NCI-H748 (cell line): ENCODE measurements at regions not wholly inside any gene's neighbourhood (a gene's known extent, or its start where the extent isn't known, plus 50 kb on each side); places are given as distances from the start of the nearest gene placed in this dataset.
A peak's percentile ranks its signal among the peaks of the same experiment; 100 is the strongest.
"Not testable (repeated sequence)": the region's sequence is repeated elsewhere in the genome, so short reads cannot be mapped to it uniquely, and the experiment has no call there.

Source experiments
- DNase-seq: peaks from one replicate; lab custom pipeline; 2025; ENCODE audit not compliant: unreplicated experiment; lab: John Stamatoyannopoulos, UW

DNA sequence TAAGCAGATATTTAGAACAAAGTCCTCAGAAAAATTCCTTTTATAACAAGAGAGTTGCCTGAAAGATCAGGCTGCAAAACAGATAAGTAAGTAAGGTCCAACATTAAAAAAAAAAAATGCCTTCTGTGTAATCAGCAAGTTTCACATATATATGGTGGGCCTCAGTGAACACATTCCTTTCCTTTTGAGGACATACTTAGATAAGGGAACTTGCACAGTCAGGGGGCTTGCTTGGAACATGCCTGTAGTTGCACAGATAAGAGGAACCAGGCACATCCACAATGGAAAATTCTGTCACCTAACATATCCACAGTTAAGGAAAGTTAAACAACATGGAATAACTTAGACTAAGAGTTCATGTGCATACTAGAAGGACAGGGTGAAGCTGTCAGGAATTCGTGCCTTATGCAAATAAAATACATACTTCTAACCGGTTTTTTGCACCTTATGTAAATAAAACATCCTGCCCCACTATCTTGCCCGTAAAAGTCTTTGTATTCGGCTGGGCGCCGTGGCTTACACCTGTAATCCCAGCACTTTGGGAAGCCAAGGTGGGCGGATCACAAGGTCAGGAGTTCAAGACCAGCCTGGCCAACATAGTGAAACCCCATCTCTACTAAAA lies 257.3 kb downstream of the ZNF33B start:
- DNase-seq, result no peak

DNA sequence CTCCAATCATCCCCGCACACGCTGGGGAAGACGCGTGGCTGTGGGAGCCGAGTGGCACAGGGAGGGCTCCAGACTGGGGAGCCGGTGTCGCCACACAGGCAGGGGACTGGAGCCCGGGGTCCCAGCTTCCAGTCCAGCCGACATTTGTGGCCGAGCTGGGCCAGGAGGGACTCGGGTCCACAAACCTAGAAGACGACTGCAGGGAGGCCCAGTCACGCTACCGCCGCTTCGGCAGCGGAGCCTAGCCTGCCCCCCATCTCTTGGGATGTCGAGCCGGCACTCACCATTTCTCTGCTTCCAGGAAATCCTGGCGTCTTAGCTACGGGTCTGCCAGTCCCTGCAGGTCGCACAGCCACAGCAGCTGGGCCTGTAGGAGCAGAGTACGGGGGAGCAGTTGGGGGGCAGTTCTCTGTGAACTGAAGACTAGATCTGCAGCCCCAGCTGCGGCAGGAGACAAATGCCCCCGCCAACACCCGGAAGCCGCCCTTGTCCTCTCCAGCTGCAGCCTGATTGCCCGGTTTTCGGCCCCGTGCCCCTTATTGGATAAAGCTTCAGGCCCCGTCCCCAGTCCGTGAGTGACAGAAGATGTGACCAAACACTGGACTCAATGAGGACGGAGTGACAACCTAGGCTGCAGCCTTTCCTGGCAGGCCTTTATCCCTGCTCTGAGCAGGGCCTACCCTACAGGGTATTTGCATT lies 270.7 kb downstream of the ZNF33B start:
- DNase-seq, result peak; percentile 63

DNA sequence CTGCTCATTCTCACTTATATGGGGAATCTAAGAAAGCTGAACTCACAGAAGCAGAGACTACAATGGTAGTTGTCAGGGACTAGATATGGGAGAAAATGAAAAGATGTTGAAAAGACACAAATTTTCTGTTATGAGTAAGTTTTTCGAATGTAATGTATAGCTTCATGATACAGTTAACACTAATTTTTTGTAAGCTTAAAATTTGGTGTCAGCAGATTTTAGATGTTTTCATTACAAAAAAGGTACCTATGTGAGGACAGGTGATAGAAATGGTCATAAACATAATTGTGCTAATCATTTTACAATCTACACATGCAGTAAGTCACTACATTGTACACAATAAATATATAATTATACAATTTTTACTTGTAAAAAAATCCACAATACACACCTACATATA lies 286.6 kb downstream of the ZNF33B start:
- DNase-seq, result no peak

DNA sequence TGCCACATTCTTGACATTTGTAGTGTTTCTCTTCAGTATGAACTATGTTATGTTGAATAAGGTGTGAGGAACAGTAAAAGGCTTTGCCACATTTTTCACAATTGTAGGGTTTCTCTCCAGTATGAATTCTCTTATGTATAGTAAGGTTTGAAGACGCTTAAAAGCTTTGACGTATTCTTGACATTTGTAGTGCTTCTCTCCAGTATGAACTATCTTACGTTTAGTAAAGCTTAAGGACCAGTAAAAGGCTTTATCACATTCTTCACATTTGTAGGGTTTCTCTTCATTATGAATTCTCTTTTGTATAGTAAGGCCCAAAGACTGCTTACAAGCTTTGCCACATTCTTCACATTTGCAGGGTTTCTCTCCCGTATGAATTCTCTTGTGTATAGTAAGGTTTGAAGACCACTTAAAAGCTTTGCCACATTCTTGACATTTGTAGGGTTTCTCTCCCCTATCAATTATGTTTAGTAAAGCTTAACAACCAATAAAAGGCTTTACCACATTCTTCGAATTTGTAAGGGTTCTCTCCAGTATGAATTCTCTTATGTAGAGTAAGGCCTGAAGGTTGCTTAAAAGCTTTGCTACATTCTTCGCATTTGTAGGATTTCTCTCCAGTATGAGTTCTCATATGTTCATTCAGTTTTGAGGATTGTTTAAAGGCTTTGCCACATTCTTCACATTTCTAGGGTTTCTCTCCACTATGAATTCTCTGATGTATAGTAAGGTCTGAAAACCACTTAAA lies 301.6 kb downstream of the ZNF33B start:
- not testable (repeated sequence) for DNase-seq

DNA sequence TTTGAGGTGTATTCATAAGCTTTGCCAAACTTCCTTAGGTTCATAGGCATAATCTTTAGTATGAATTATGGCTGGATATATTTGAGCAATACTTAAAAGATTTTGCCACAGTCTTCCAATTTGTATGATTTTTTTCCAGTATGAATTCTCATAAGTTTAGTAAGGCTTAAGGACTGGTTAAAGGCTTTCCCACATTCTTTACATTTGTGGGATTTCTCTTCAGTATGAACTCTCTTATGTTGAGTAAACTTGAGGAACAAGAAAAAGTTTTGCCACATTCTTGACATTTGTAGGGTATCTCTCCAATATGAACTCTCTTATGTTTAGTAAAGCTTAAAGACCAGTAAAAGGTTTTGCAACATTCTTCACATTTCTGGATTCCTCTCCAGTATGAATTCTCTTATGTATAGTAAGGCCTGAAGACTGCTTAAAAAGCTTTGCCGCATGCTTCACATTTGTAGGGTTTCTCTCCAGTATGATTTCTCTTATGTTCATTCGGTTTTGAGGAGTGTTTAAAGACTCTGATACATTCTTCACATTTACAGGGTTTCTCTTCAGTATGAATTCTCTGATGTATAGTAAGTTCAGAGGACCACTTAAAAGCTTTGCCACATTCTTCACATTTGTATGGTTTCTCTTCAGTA lies 302.6 kb downstream of the ZNF33B start:
- not testable (repeated sequence) for DNase-seq

DNA sequence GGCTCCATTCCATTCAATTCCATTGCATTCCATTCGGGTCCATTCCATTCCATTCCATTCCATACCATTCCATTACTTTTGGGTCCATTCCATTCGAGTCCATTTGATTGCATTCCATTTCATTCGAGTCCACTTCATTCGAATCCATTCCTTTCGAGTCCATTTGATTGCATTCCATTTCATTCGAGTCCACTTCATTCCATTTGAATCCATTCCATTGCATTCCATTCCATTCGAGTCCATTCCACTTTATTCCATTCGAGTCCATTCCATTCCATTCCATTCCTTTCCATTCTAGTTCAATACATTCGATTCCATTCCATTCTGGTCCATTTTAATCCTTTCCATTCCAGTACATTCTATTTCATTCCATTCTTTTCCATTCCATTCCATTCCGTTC lies 334.0 kb downstream of the ZNF33B start:
- no peak for DNase-seq

DNA sequence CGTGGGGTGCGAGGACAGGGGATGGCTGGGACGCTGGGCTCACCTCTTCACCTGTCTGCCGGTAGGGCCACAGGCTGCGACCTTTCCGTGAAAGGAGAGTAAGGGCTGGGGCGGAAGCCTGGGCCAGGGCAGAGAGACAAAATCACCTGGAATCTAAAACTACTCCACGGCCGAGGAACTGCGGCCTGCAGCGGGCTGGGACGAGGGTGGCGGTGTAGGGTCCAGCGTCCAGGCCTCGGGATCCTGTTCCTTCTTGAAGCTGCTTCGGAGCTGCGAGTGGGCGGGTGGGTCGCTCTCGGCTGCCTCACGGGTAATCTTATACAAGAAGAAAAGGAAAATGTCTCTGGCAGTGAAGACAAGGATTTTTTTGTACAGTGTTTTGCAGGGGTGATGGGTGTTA lies 356.5 kb downstream of the ZNF33B start:
- not testable (repeated sequence) for DNase-seq

DNA sequence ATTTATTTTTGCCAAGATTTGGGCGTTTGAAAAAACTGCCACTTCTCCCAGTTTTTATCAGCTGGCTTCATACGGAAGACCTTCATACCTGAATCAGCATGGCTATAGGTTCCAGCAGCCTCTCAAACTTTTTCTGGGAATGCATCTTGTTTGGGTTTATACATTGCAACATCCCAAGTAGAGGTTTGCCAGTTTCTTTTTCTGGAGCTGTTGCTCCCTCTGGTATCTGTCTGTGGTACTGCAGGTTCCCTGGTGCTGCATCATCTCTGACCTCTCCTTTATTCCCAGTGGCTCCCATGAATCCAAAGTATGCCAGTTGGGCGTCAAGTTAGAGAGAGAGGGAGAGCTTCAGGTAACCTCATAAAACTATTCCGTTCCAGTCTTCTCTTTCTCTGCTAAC lies 368.6 kb downstream of the ZNF33B start:
- not testable (repeated sequence) for DNase-seq

DNA sequence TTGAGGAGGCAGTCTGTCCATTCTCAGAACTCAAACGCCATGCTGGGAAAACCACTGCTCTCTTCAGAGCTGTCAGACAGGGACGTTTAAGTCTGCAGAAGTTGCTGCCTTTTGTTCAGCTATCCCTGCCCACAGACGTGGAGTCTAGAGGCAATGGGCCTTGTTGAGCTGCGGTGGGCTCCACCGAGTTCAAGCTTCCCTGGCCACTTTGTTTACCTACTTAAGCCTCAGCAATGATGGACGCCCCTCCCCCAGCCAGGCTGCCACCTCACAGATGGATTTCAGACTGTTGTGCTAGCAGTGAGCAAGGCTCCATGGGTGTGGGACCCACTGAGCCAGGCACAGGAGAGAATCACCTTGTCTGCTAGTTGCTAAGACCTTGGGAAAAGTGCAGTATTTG lies 375.1 kb downstream of the ZNF33B start:
- DNase-seq, result not testable (repeated sequence)

DNA sequence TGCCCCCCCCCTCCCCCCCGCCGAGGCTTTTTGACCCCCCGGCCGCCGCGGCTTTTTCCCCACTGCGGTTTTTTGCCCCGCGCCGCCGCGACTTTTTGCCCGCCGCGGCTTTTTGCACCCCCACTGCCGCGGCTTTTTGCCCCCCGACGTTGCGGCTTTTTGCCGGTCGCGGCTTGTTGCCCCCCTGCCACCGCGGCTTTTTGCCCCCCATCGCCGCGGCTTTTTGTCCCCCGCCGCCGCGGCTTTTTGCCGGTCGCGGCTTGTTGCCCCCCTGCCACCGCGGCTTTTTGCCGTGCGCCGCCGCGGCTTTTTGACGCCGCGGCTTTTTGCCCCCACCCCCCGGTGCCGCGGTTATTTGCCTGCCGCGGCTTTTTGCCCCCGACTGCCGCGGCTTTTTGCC lies 395.4 kb downstream of the ZNF33B start:
- peak; percentile 0 for DNase-seq

DNA sequence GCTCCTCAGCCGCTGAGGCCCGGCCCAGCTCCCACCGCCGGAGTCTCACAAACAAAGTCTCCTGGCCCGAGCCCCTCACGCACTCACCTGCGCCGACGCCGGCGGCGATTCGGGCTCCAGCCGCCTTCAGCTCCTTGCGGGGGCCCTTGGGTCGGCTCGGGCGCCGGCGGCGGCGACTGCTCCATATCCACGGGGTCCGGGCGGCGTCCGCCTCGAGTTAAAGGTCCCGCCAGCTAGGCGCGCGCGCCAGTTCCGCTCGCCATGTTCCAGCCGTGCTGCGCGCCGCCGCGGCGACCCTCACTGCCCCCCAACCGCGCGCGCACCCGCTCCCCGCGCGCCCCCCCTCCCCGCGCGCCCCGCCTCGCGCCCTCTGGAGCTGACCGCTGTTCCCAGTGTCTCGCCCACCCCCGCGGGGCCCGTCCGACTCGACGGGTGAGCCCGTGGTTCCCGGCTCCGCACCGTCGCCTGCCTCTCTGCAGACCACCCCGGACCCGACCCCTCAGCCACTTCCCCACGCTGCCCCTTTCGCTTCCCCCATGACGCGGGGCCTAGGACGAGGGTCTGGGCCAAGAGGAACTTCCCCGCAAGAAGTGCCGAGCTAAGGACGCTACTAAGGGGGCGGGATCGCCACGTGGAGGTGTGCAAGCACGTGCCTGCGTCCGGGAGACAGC lies 396.1 kb downstream of the ZNF33B start:
- DNase-seq, result no peak

DNA sequence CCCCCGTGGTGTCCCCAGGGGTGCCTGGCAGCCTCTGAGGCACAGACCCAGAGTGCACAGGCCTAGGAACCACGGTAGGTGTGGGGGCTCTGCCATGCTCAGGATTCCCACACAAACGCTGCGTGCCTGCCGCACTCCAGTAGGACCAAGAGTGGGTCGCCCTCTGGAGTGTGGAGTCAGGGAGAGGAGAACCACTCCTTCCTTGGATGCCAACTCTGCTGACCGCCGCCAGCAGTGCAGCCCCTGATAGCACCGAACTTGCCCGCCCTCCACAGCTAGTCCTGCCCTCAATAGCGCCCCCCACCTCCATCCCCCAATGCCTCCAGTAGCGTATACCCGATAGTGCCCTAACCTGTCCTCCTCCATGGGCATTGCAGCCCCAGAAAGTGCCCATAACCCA lies 402.0 kb downstream of the ZNF33B start:
- DNase-seq, result not testable (repeated sequence)

DNA sequence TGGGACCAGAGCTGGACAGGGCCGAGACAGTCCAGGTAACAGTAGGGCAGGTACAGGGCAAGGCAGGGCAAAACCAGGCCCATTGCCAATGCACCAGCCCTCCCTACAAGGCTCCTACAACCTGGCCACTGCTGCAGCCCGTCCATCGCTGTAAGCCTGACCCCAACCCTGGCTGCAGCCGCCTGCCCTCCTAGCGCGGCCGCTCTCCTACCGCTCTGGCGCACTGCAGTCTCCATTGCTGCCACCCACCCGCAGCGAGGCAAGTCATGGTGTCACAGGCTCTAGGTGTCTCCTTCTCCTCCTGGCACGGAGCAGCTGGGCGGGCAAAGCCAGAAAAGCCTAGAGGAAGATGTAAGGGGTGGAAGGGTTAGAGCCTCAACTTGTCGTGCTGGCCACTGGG lies 402.6 kb downstream of the ZNF33B start:
- DNase-seq, result not testable (repeated sequence)

DNA sequence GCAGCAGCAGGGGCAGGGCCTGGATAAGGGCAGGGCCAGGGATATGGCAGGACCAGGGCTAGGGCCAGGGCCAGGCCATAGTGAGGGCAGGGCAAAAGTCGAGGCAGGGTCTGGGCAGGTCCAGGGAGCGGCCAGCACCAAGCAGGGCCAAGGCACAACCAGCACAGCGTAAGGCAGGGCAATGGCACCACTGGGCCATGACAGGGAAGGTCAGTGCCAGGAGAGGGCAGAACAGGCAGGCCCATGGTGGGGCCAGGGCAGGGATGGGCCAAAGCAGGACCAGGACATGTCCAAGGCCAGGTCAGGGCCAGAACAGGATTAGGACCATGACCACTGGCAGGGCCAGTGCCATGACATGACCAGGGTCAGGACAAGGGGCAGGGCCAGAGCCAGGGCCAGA lies 403.1 kb downstream of the ZNF33B start:
- DNase-seq, result not testable (repeated sequence)

DNA sequence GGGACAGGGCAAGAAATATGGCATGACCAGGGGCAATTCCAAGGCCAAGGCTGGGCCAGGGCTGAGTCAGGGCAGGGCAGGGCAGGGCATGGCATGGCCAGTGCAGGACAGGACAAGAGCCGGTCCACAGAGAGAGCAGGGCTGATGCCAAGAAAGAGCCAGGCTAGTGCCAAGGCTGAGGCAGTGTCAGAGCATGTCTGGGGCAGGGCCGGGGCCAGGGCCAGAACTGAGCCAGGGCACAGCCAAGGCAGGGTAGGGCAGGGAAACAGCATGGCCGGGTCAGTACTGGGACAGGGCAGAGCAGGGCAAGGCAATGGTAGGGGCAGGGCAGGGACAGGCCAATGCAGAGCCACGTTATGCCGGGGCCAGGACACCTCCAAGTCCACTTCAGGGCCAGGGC lies 403.9 kb downstream of the ZNF33B start:
- DNase-seq, result not testable (repeated sequence)

DNA sequence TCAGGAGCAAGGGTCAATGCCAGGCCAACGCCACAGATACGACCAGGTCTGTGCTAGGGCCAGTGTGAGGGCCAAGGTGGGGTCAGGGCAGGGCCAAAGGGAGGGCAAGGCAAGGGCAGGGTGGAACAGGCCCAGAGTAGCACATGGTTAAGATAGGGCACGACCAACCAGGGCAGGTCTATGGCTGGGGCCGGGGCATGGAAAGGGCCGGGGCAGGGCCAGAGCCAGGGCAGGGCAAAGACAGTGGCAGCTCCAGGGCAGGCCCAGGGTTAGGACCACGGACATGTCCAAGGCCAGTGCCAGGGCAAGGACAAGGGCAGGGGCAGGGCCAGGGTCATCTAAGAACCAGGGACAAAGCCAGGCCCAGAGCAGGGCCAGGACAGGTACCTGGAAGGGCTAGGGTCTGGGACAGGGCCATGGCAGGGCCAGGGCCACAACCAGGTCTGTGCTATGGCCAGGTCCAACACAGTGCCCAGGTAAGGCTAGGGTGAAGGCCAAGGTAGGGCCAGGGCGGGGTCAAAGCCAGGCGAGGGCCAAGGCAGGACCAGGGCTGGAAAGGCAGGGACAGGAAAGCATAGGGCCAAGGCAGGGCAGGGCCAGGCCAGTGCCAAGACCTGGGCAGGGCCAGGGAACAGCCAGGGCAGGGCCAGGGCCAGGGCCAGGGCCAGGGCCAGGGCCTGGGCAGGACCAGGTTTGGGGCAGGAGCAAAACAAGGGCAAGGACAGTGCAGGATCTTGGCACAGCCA lies 404.7 kb downstream of the ZNF33B start:
- DNase-seq, result not testable (repeated sequence)

DNA sequence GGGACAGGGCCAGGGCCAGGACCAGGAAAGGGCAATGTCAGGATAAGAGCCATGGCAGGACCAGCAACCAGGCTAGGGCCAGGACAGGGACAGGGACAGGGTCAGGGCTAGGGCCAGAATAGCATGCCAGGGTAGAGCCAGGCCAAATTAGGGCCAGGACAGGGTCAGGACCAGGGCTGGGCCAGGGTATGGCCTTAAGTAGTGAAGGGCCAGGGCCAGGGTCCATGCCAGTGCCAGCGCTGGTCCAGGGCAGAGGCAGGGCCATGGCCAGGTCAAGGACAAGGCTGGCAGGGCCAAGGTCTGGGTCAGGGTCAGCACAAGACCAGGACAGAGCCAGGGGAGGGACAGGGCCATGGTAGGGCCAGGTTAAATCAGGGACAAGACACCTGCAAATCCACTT lies 405.4 kb downstream of the ZNF33B start:
- not testable (repeated sequence) for DNase-seq

DNA sequence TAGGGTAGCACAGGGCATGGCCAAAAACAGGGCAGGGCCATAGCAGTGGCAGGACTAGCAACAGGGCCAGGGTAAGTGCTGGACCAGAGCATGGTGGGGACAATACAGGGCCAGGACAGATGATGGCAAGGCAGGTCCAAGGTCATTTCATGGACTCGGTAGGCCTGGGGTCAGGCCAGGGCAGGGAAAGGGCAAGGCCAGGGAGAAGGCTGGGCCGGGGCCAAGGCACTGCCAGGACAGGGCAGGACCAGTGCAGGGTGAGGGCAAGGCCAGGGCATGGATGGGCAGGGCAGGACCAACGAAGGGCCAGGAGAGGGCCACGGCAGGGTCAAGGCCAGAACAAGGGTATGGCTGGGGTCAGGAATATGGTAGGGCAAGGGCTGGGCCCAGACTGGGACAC lies 407.6 kb downstream of the ZNF33B start:
- not testable (repeated sequence) for DNase-seq

DNA sequence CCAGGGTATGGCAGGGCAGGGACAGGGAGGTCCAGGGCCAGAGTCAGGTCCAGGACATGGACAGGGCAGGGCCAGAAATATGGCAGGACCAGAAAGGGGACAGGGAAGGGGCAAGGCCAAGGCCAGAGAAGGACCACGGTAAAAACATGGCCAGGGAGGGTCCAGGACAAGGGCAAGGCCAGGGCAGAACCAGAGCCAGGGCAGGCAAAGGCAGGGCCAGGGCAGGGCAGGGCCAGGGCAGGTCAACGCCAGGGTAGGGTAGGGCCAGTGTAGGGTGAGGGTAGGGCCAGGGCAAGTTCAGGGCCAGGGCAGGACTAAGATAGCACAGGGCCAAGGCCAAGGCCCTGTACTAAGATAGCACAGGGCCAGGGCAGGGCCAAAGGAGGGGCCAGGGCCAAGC lies 408.3 kb downstream of the ZNF33B start:
- not testable (repeated sequence) for DNase-seq

DNA sequence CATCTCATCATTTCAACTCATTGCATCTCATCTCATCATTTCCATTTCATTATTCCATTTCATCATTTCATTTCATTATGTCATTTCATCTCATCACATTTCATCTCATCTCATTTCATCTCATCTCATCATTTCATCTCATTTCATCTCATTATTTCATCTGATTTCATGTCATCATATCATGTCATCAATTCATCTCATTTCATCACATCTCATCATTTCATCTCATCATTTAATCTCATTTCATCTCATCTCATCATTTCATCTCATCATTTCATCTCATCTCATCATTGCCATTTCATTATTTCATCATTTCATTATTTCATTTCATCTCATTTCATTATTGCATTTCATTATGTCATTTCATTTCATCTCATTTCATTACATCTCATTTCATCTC lies 410.5 kb downstream of the ZNF33B start:
- not testable (repeated sequence) for DNase-seq
